Tibial artery (tissue), 4 donors: ENCODE measurements at regions not wholly inside any gene's neighbourhood (a gene's known extent, or its start where the extent isn't known, plus 50 kb on each side); places are given as distances from the start of the nearest gene placed in this dataset.

Source experiments
- DNase-seq, 2 donors: peaks; one replicate each; pipeline ENCODE4 v3.0.0-alpha.2; 2019
- H3K27ac ChIP-seq, 2 donors: fragments of 200-600 bp; sonication (generic) in 1 of 2; 1 replicate in 1 of 2; 2 replicates in 1 of 2; pipeline ENCODE4 v1.5.1; 2018 to 2019; ENCODE audit warnings: mild to moderate bottlenecking in 1 of 2
- H3K27me3 ChIP-seq, 2 donors: fragments of 200-600 bp; sonication (generic) in 1 of 2; one replicate each; pipeline versions ENCODE4 v1.5.1 to v1.6.0; 2016 to 2019
- H3K36me3 ChIP-seq, 3 donors: fragments of 200-600 bp; sonication (generic) in 2 of 3; one replicate each; pipeline ENCODE4 v1.5.1; 2016 to 2019; ENCODE audit warnings: mild to moderate bottlenecking in 2 of 3
- H3K4me1 ChIP-seq, 4 donors: fragments of 200-600 bp; sonication (generic) in 2 of 4; 1 replicate in 3 of 4; 2 replicates in 1 of 4; pipeline ENCODE4 v1.5.1; 2016 to 2019
- H3K4me3 ChIP-seq, 2 donors: fragments of 200-600 bp; sonication (generic) in 1 of 2; 1 replicate in 1 of 2; 2 replicates in 1 of 2; pipeline ENCODE4 v1.5.1; 2018 to 2019; ENCODE audit warnings: mild to moderate bottlenecking in 2 of 2
- H3K9me3 ChIP-seq, 3 donors: fragments of 200-600 bp; sonication (generic) in 1 of 3; one replicate each; pipeline ENCODE4 v1.5.1; 2016 to 2019
- CTCF ChIP-seq, 2 experiments: fragments of 200-600 bp in 1 of 2; fragments of 450-650 bp in 1 of 2; IDR thresholded peaks; one replicate each; pipeline ENCODE4 v1.5.1; 2017 to 2019; ENCODE audit warnings: antibody characterized with exemption in 2 of 2, mild to moderate bottlenecking in 1 of 2, moderate library complexity in 1 of 2
- intact Hi-C: fragments of 100-400 bp; cut with DNase I; formaldehyde crosslinking; loops from one replicate; pipeline ENCODE4 v1.15.0; 2023; ENCODE audit warnings: low total_unique reads

GRCh38 chr2:200735061-200735460 is 76.6 kb upstream of the BZW1 start:
- intact Hi-C loops: no loop called here

GRCh38 chr2:200736646-200737274 is 75.0 kb upstream of the BZW1 start:
- Histone ChIP-seq H3K4me3 (no peak overlapping the region), H3K4me1 (peaks cover 0 to 19% (median 15%) of the 10 kb centered on the region in 4 donors), H3K27me3 (no peaks in the 10 kb centered on the region), H3K36me3 (no peaks in the 10 kb centered on the region), H3K27ac (no peak overlapping the region), H3K9me3 (no peaks in the 10 kb centered on the region)
- intact Hi-C loops: no loop called here
- no peak for TF ChIP-seq CTCF (IDR thresholded peaks at IDR 0.05)
- no peak for DNase-seq

More at GRCh38 chr2:200735061-200735460, 76.6 kb upstream of the BZW1 start:
- no peak overlapping the region for H3K27ac ChIP-seq
- H3K36me3 ChIP-seq: no peaks in the 10 kb centered on the region
- no peak for TF ChIP-seq CTCF (IDR thresholded peaks at IDR 0.05)
- H3K9me3 ChIP-seq: no peaks in the 10 kb centered on the region
- peaks cover 0 to 3% of the 10 kb centered on the region in 2 donors for H3K27me3 ChIP-seq
- no peak for DNase-seq
- peaks cover 0 to 2% (median under 1%) of the 10 kb centered on the region in 4 donors for H3K4me1 ChIP-seq
- H3K4me3 ChIP-seq: no peak overlapping the region

- H3K9me3 ChIP-seq: no peaks in the 10 kb centered on the region
- no peak for TF ChIP-seq CTCF (IDR thresholded peaks at IDR 0.05)
These were observed 74.1 kb upstream of the BZW1 start for GRCh38 chr2:200737585-200737984.

GRCh38 chr2:200738590-200738989 is 73.1 kb upstream of the BZW1 start:
- Histone ChIP-seq H3K9me3 (no peaks in the 10 kb centered on the region), H3K27ac (no peak overlapping the region), H3K4me1 (peaks cover 0 to 36% (median 31%) of the 10 kb centered on the region in 4 donors), H3K27me3 (no peaks in the 10 kb centered on the region), H3K4me3 (no peak overlapping the region), H3K36me3 (no peaks in the 10 kb centered on the region)
- DNase-seq: no peak
- TF ChIP-seq CTCF (IDR thresholded peaks at IDR 0.05): no peak
- intact Hi-C loops: no loop called here

More at GRCh38 chr2:200737585-200737984, 74.1 kb upstream of the BZW1 start:
- H3K4me1 ChIP-seq: peaks cover 0 to 27% (median 24%) of the 10 kb centered on the region in 4 donors
- H3K27me3 ChIP-seq: no peaks in the 10 kb centered on the region
- no peak for DNase-seq
- no peaks in the 10 kb centered on the region for H3K36me3 ChIP-seq
- no peak overlapping the region for H3K27ac ChIP-seq
- intact Hi-C loops: no loop called here
- H3K4me3 ChIP-seq: no peak overlapping the region

GRCh38 chr2:200740907-200741306 is 70.8 kb upstream of the BZW1 start:
- no peaks in the 10 kb centered on the region for H3K9me3 ChIP-seq
- H3K27me3 ChIP-seq: no peaks in the 10 kb centered on the region
- no peaks in the 10 kb centered on the region for H3K36me3 ChIP-seq
- H3K27ac ChIP-seq: peak overlapping the region; percentile 82 to 95
- no peak for TF ChIP-seq CTCF (IDR thresholded peaks at IDR 0.05)
- H3K4me1 ChIP-seq: peaks cover 0 to 42% (median 31%) of the 10 kb centered on the region in 4 donors
- DNase-seq: no peak
- H3K4me3 ChIP-seq: no peak overlapping the region
- intact Hi-C loops: no loop called here
